GM12865 (cell line): ENCODE measurements at regions not wholly inside any gene's neighbourhood (a gene's known extent, or its start where the extent isn't known, plus 50 kb on each side); places are given as distances from the start of the nearest gene placed in this dataset.
A peak's percentile ranks its signal among the peaks of the same experiment; 100 is the strongest.
"Not testable (repeated sequence)": the region's sequence is repeated elsewhere in the genome, so short reads cannot be mapped to it uniquely, and the experiment has no call there.

ENCODE experiments used
- DNase-seq: peaks from one replicate; pipeline ENCODE4 v3.0.0; 2010; ENCODE audit warnings: low read depth
- H3K4me3 ChIP-seq: 2 replicates; pipeline ENCODE4 v1.5.1; 2011; ENCODE audit warnings: mild to moderate bottlenecking, low read depth, low read length, control low read depth
- TF ChIP-seq, protein P1 (sequence below): IDR thresholded peaks from 2 replicates; pipeline ENCODE4 v1.5.1; 2011; ENCODE audit warnings: low read length, control low read depth, low read depth, inconsistent platforms; ENCODE audit not compliant: insufficient read depth; ENCODE audit errors: missing control alignments

DNA sequence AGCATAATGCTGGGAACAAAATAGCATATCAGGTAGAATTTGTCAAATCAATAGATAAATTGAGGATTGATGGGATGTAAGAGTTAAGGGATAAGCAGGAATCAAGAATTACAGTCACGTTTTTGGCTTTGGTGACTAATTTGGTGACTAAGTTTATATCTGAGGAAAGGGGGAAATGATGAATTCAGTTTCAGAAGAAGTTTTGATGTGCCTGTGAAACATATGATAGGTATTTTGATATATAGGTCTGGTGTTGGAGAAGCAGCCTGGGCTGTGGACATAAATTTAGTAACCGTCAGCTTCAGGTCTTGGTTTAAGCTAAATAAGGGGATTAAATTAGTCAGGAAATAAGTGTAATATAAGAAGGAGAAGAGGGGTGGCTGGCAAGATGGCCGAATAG is 79.0 kb upstream of the EDA2R start:
- H3K4me3 ChIP-seq, result no peak overlapping the region
- no peak for DNase-seq
- TF ChIP-seq, protein P1, sequence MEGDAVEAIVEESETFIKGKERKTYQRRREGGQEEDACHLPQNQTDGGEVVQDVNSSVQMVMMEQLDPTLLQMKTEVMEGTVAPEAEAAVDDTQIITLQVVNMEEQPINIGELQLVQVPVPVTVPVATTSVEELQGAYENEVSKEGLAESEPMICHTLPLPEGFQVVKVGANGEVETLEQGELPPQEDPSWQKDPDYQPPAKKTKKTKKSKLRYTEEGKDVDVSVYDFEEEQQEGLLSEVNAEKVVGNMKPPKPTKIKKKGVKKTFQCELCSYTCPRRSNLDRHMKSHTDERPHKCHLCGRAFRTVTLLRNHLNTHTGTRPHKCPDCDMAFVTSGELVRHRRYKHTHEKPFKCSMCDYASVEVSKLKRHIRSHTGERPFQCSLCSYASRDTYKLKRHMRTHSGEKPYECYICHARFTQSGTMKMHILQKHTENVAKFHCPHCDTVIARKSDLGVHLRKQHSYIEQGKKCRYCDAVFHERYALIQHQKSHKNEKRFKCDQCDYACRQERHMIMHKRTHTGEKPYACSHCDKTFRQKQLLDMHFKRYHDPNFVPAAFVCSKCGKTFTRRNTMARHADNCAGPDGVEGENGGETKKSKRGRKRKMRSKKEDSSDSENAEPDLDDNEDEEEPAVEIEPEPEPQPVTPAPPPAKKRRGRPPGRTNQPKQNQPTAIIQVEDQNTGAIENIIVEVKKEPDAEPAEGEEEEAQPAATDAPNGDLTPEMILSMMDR, result no peak

DNA sequence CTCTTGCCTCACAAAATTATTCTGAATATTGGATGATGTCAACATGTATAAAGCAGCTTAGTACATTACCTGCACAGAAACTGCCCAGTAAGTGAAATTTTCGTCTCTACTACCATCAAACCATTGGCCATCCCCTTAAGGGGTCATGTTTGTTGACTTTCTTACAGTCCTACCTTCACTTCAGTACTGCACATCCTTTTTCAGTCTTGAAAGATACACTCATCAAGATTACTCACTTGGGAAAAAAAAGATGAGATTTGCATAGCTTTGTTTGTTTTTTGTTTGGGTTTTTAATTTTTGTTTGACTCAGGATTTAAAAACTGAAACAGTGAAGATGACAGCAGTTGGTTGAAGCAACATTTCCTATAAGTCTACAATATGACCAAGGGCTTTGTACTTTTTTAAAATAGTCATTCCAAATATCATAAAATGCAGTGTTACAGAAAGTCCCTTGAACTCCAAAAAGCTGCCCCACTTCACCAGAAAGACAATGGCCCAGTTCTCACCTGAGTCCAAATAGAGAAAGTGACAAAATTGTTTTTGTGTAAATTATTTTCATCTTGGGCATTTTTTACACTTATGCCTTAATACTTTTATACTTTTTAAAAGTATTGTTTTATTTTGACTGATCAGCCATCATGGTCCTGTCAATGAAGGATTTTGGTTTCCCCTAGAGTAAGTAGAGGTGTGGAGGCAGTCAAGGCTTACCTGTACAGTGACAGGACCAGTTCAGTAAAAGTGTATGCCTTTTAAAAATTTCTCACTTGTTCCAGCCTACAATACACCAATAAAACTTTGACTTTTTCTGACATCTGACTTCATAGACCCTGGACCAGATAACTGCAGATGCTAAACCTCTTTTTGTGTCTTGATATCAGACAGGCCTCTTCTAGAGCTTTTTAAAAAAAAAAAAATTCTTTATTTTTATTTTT is 59.7 kb upstream of the EDA2R start:
- peak; percentile 1 for DNase-seq
- TF ChIP-seq, protein P1, result no peak
- no peak overlapping the region for H3K4me3 ChIP-seq

DNA sequence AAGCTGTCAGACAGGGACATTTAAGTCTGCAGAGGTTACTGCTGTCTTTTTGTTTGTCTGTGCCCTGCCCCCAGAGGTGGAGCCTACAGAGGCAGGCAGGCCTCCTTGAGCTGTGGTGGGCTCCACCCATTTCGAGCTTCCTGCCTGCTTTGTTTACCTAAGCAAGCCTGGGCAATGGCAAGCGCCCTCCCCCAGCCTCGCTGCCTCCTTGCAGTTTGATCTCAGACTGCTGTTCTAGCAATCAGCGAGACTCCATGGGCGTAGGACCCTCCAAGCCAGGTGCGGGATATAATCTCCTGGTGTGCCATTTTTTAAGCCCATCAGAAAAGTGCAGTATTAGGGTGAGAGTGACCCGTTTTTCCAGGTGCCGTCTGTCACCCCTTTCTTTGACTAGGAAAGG is 53.6 kb upstream of the EDA2R start:
- DNase-seq, H3K4me3 ChIP-seq: not testable (repeated sequence)
